NT2/D1 (cell line): ENCODE measurements at regions not wholly inside any gene's neighbourhood (a gene's known extent, or its start where the extent isn't known, plus 50 kb on each side); places are given as distances from the start of the nearest gene placed in this dataset.

Experiments used
- SUZ12 ChIP-seq: IDR thresholded peaks from 2 replicates; pipeline ENCODE4 v1.6.1; 2011; ENCODE audit not compliant: insufficient read length, insufficient read depth; ENCODE audit errors: extremely low read depth
- YY1 ChIP-seq: IDR thresholded peaks from 2 replicates; pipeline ENCODE4 v1.6.1; 2011; ENCODE audit not compliant: insufficient read length, insufficient read depth
- ZNF274 ChIP-seq: IDR thresholded peaks from 2 replicates; pipeline ENCODE4 v1.6.1; 2011; ENCODE audit warnings: mild to moderate bottlenecking, low read depth, low read length

DNA sequence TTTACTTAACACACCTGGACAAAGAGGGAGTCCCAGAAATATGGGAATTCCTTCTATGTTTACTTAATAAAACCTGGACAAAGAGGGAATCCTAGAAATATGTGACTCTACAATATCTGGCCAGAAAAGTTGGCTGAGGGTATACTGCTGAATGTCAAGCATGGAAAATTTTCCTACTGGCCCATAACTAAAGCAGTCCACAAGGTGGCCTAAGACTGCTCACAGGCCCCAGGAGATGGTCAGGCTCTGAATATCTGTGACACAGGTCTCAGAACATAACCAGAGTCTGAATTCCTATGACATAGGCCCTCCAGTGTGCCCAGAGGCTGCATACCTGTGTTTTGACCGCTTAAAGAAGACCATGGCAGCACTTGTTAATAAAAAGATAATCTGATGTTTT, 578.2 kb upstream of the NRSN1 start:
- TF ChIP-seq YY1, result no peak
- TF ChIP-seq SUZ12, result no peak
- TF ChIP-seq ZNF274, result no peak
